22Rv1 (cell line): ENCODE measurements at regions not wholly inside any gene's neighbourhood (a gene's known extent, or its start where the extent isn't known, plus 50 kb on each side); places are given as distances from the start of the nearest gene placed in this dataset.

Experiments
- ZFX ChIP-seq: fragments of 450-650 bp; IDR thresholded peaks from 2 replicates; pipeline ENCODE4 v1.6.1; 2017; ENCODE audit warnings: antibody characterized with exemption, borderline replicate concordance
- TF ChIP-seq, protein P1 (sequence below): fragments of 450-650 bp; IDR thresholded peaks from 2 replicates; pipeline ENCODE4 v1.5.1; 2017; ENCODE audit warnings: mild to moderate bottlenecking

DNA sequence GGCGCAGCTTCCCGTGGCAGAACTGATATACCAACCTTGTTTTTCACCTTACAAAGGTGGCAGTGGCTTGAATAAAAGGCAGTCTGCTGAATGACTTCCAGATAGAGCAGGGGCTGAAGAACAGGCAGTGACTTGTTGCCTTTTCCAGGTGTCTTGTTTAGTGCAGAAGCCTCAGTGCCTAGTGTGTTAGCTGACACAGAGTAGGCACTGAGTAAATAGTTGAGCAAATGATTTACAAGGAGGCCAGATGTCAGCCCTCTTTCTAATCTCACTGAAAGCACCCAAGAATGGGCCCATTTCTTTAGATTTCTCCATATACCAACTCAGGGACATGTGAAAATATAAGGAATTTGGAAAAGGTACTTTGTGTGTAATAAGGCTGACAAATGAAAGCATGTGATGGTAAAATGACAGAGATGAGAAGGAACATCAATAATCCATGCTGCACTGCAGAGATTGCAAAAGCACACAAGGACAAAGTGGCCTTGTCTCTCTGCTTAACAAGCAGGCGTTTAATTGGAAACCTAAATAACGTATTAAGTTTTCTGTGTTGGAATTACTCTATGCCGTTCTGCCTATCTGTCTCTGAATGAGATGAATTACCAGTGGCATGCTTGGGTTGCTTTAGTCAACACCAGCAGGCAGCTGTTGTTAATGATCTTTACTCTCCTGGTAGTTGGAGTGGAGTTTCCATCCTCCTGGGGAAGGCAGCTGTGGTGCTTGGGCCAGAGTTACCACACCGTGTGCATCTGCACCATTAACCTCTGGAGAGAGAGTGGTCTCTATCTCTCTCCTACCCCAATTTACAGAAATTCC lies 360.1 kb upstream of the C9orf72 start:
- no peak for TF ChIP-seq ZFX
- TF ChIP-seq, protein P1, sequence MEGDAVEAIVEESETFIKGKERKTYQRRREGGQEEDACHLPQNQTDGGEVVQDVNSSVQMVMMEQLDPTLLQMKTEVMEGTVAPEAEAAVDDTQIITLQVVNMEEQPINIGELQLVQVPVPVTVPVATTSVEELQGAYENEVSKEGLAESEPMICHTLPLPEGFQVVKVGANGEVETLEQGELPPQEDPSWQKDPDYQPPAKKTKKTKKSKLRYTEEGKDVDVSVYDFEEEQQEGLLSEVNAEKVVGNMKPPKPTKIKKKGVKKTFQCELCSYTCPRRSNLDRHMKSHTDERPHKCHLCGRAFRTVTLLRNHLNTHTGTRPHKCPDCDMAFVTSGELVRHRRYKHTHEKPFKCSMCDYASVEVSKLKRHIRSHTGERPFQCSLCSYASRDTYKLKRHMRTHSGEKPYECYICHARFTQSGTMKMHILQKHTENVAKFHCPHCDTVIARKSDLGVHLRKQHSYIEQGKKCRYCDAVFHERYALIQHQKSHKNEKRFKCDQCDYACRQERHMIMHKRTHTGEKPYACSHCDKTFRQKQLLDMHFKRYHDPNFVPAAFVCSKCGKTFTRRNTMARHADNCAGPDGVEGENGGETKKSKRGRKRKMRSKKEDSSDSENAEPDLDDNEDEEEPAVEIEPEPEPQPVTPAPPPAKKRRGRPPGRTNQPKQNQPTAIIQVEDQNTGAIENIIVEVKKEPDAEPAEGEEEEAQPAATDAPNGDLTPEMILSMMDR = no peak
